GM12891 (cell line): ENCODE measurements at regions not wholly inside any gene's neighbourhood (a gene's known extent, or its start where the extent isn't known, plus 50 kb on each side); places are given as distances from the start of the nearest gene placed in this dataset.

Experiments used
- POLR2A ChIP-seq: IDR thresholded peaks from 2 replicates; pipeline ENCODE4 v1.6.1; 2011; ENCODE audit warnings: low read depth, low read length, control low read depth
- POLR2AphosphoS5 ChIP-seq: IDR thresholded peaks from 2 replicates; pipeline ENCODE4 v1.6.1; 2011; ENCODE audit warnings: low read depth, low read length, control low read depth
- TAF1 ChIP-seq: IDR thresholded peaks from 2 replicates; pipeline ENCODE4 v1.6.1; 2011; ENCODE audit warnings: low read depth, low read length, control low read depth

DNA sequence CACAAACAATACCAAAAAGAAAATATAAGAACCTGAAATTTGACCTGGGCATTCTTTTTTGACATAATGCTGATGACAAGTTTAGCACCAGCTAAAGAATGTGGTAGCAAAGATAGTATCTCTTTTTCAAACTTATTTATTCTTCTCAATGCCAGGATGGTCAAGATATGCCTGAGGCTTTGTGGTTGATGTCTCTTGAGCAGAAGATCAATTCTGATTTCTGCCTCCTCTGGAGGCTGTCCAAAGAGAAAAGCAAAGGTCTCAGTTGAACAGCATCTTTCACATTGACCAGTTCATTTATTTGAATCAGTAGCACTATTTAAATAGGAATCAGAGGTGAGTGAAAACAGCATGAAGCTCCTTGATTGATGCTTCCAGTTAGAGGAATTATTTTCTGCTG is 588.2 kb downstream of the HTR1A start:
- TF ChIP-seq POLR2A = no peak
- no peak for TF ChIP-seq POLR2AphosphoS5
- TF ChIP-seq TAF1 = no peak
